Activated CD4-positive, CD25-positive, alpha-beta regulatory T cell treated with anti-CD3 and anti-CD28 coated beads, Interleukin-2, amount 50 U/mL, for 16 hours (primary cell): ENCODE measurements at regions not wholly inside any gene's neighbourhood (a gene's known extent, or its start where the extent isn't known, plus 50 kb on each side); places are given as distances from the start of the nearest gene placed in this dataset.
"Not testable (repeated sequence)": the region's sequence is repeated elsewhere in the genome, so short reads cannot be mapped to it uniquely, and the experiment has no call there.

Experiments
- DNase-seq: peaks from one replicate; pipeline ENCODE4 v3.0.0-alpha.2; 2020; ENCODE audit warnings: low read depth, low spot score

DNA sequence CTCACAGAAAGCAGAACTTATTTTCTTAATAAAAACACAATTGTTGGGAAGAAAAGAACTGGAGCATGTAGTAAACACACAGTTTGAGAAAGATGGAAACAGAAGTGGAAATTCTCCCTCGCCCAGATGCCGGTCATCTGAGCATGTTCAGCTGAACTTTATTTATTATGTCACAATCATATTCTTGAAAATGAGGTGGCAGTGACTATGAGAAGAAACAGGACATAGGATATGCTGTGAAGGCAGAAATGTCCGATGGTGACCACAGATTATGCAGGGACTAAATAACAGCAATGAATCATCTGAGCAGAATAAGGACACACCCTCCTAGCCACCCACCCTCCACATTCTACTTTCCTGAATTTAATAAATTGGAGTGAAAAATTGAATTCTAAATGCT, 425.3 kb upstream of the NOX3 start:
- no peak for DNase-seq

DNA sequence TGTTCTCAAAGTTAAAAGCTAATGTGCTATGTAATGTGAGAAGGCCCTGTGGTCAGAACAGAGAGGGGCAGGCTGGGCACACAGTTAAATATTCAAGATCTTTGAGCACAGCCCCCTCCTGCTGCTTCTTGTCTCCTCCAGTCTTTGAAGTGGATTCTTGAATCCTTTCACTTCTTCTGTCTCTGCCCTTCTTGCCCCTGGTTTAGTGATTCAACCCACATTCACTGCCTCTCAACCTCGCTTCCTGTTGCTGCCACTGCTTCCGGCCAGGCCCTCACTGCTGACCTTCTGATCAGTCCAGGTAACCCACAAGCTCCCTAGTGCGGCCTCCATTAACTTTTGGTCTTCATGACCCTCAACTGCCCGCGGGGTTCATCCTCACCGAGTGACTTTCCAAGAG, 417.3 kb upstream of the NOX3 start:
- DNase-seq = no peak

DNA sequence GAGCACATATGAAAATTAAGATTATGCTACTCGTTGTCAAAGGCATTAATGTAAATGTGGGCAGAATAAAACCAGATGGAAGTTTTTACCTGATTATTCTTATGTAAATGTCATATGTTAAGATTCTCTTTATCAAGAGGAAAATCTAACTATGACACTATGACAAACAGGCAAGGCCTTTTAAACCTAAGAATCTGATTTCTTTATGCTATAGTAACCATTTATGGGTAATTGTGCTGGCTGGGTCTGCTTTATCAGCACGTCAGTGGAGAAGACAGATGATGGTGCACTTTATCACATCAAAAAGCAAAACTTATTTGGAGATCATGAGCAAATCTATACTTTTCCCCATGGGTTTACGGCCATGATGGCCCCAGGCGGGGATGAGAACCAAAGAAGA, 412.0 kb upstream of the NOX3 start:
- no peak for DNase-seq

- DNase-seq = not testable (repeated sequence)
These were observed 411.2 kb upstream of the NOX3 start for GRCh38 chr6:155866676-155867390.

DNA sequence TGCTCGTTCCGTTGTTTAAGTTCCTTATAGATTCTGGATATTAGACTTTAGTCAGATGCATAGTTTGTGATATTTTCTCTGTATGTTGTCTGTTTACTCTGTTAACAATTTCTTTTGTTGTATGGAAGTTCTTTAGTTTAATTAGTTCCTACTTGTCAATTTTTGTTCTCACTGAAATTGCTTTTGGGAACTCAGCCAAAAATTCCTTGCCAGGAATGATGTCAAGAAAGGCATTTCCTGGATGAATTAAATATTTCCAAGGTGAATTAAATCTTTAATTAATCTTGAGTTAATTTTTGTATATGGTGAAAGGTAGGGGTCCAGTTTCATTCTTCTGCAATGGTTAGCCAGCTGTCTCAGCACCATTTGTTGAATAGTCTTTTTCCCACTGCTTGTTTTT, 406.2 kb upstream of the NOX3 start:
- DNase-seq = no peak

DNA sequence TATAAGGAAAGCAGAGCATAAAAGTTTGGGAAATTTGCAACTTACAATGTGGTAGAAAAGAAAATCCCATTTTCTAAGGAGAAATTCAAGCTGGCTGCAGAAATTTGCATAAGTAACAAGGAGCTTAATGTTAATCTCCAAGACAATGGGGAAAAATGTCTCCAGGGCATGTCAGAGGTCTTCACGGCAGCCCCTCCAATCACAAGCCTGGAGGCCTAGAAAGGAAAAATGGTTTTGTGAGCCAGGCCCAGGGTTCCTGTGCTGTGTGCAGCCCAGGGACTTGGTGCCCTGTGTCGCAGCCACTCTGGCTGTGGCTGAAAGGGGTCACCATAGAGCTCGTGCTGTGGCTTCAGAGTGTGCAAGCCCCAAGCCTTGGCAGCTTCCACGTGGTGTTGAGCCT, 403.3 kb upstream of the NOX3 start:
- not testable (repeated sequence) for DNase-seq

DNA sequence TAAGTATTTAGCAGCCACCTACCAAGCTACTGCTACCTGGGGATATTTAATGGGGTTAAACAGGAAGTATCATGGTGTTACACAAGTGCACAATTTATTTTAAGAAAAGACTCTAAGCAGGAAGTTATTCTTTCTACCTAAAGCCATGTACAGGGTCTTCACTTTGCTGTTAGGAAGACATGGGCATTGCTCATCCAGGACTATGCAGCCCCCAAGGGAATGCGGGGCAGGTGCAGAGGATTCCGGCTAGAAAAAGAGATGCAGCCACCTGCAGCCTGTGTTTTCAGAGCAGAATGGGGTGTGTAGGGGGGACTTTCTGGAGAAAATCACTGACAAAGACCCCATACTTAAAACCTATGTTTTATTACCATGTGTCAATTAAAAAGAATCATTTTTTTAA, 399.1 kb upstream of the NOX3 start:
- DNase-seq = no peak

DNA sequence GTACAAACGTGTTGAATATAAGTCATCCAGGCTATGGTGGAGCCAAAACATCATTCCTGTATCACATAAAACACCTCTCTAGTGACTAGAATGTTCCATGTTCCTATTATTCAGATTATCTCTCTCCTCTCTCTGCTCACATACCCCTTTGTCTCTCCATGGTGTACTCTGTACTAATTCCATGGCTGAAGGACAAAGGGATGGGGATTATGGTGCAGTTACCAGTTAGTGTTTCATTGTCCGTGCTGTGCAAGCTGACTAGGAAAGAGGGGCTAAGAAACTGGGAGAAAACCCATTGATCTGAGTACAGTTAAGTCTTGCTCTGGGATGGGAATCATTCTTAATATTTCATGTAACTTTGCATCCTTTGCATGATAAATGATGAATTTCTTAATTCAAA, 397.4 kb upstream of the NOX3 start:
- DNase-seq = no peak

GRCh38 chr6:155850408-155850841, 394.8 kb upstream of the NOX3 start:
- no peak for DNase-seq

DNA sequence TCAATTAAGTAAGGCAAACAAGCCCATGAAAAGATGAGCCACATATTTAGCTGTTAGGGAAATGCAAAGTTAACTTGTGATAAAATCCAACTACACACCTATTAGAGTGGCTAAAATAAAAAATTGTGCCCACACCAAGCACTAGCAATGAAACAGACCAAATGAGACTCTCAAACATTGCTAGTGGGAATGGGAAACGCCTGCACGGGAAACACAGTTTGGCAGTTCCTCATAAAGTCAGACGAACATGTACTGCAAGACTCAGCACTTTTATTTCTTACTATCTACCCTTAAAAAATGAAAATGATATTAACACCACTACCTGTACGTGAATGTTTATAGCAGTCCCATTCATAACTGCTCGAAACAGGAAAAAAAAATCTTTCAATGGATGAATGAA, 392.1 kb upstream of the NOX3 start:
- no peak for DNase-seq

DNA sequence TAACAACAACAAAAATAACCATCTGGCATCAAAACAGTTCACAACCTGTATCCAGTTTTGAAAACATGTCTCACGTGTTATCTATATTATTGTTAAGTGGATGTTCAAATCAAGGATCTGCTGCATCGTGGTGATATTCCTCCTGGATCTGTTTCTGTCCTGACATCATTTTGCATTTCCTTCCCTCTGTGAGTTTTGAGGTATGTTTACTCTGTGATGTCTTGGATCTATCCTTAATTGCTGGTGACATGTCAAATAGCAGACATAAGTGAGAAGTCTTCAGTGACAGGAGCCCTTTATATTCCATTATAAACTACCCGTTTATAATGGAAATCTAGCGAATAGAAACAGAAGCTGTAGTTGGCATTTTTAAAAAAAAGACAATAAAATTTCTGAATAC, 381.8 kb upstream of the NOX3 start:
- no peak for DNase-seq

GRCh38 chr6:155832596-155832995, 377.0 kb upstream of the NOX3 start:
- no peak for DNase-seq

- DNase-seq = no peak
These were observed 374.9 kb upstream of the NOX3 start for GRCh38 chr6:155830531-155830930.

DNA sequence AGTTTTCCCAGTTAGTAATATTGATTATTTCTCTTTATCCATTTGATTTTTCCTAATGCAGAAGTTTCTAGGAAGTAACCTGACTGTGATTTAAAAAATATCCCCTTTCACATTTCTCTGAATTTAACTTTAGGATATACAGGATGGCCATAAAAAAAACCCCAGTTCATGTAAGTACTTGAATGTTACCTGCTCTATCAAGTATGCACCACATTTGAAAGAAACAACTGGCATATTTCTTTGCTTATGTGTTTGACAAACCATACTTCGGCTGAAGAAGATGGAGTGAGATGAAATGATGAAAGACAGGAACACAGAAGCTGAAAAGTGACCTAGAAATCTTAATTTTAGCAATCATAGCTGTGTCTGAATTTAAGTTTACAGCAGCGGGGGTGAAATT, 374.0 kb upstream of the NOX3 start:
- DNase-seq = no peak

DNA sequence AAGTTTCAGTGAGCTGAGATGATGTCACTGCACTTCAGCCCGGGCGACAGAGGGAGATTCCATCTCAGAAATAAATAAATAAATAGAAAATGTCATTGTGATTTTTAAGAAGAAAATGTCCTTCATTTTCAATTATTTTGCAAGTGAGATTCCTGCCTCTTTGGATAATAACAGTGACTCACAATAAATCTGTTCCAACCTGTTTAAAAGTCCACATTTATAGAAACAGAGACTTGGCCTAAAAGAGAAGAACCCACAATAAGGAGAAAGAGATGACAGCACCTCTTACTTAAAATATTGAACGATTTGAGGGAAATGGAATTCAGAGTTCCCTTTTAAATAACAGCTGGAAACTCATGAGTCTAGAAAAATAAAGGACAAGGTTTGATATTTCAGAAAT, 373.4 kb upstream of the NOX3 start:
- DNase-seq = no peak

- DNase-seq = no peak
These were observed 363.1 kb upstream of the NOX3 start for GRCh38 chr6:155818698-155819097.

DNA sequence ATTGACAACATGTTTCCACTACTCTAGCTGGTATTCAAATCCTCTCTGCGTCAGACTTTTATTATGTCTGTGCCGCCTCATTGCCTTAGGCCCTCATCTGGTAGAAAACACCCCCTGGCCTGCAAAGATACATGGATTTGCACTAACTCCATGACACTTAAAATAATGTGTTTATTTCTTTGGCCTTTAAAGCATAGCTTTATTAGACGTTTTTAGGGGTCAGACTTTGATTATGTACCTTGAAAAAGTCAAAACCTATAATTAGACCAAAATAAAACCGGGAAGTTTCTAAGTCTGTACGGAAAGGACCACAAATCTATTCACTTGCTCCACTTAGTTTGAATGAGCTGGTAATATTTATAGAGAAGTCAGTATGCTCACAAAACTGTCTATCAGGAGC, 357.9 kb upstream of the NOX3 start:
- DNase-seq = no peak

GRCh38 chr6:155807243-155807642, 351.6 kb upstream of the NOX3 start:
- DNase-seq = no peak

DNA sequence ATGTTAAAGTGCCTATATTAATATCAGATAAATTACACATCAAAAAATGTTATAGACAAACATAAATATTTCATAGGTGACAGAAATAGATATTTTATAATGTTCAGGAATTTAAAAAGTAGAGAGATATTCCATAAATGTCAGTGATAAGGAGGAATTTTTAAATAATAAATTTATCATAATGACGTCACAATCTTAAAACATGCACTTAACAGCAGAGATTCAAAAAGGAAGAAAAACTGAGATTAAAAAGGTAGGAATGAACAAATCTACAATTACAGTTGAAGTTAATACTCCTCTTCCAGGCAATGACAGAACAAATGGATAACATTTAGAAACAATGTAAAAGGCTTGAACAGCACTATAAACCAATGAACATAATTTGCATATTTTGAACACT, 345.4 kb upstream of the NOX3 start:
- no peak for DNase-seq

DNA sequence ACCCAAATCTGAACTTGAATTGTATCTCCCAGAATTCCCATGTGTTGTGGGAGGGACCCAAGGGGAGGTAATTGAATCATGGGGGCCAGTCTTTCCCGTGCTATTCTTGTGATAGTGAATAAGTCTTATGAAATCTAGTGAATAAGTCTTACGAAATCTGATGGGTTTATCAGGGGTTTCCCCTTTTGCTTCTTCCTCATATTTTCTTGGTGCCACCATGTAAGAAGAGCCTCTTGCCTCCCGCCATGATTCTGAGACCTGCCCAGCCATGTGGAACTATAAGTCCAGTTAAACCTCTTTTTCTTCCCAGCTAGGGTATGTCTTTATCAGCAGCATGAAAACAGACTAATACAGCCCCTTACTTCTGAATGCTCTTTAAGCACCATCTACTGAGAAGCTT, 343.2 kb upstream of the NOX3 start:
- DNase-seq = not testable (repeated sequence)

DNA sequence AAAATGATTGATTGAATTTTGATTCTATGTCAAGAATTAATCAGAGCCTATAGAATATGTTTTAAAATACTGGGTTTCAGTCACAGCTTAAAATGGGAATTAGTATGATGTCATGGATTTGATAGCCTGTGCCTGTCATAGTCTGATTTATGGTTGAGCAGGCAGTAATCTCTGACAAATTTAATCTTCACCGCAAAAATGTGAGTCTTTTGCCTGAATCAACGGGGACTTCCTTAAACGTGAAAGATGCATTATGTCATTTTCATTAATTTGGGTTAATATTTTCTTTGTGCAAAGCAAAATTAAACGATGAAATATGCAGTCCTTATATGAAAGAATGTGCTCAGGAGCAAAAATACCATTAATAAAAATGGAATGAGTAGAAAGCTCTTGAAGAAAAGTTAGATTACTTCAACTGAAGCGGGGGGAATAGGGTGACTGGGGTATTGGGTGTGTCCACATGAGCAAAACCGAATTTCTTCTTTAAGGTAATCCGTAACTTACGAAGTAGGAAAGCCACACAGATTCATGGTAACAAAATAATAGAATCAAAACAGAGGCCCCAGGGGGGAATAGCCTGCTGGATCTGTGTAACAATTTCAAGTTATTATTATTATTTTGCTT, 339.6 kb upstream of the NOX3 start:
- no peak for DNase-seq

GRCh38 chr6:155791891-155792290, 336.3 kb upstream of the NOX3 start:
- no peak for DNase-seq

DNA sequence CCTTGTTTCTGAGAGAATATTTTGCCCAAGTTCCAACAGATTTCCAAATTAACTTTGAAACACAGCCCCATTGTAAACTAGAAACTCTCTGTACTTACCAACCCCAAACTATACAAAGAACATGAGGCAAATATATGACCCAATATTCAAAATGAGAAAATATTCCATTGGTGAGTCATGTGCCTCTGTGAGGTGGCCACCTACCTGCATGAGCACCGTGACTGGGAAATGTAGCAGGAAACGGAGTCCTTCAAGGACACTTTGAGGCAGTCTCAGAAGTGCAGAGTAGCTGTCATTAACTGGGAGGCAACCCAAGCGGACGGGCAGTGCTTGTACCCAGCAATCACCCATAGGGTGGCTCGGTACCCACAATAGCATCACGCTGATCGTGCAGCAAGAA, 335.5 kb upstream of the NOX3 start:
- DNase-seq = no peak

DNA sequence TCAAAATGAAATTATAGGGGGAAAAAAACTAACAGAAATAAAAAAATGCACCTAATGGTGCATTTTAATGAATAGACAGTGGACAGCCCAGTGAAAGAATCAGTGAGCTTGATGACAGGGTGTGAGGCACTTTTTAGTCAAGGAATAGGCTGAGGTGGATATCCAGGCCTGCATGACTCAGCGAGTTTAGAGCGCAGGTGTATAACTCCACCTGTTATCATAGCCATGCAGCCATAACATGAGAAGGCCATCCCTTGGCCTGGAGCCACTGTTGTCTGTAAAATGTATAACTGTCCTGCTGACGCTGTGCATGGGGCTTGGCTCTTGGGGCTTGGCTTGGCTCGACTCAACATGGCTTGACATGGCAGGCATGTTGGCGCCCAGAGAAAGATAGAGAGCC, 331.5 kb upstream of the NOX3 start:
- DNase-seq = no peak
